ENCODE measurements at regions not wholly inside any gene's neighbourhood (a gene's known extent, or its start where the extent isn't known, plus 50 kb on each side); places are given as distances from the start of the nearest gene placed in this dataset.

- DNase-seq: no peak
These were observed 686.7 kb downstream of the DIAPH3 start for GRCh38 chr13:59477011-59477410.

DNA sequence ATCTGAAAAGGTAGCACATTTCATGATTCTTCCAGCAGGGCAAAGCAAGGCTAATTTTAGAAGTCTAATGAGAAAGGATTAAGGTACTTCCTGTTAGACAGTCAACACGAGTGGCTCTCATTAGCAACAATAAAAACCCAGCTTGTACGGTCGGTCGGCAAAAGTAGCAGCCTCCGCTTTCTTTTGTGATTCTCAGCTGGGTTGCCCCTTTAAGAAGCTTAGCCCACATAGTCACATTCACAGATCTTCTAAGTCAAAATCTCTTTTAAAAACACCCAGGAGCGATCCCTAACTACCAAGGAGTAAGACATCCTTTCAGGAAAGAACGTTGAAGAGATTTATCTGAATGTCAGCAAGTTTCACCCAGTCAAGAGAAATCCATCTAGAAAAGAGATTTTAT, 684.8 kb downstream of the DIAPH3 start:
- no peak for DNase-seq

- DNase-seq: no peak
These were observed 684.1 kb downstream of the DIAPH3 start for GRCh38 chr13:59479629-59480028.

DNA sequence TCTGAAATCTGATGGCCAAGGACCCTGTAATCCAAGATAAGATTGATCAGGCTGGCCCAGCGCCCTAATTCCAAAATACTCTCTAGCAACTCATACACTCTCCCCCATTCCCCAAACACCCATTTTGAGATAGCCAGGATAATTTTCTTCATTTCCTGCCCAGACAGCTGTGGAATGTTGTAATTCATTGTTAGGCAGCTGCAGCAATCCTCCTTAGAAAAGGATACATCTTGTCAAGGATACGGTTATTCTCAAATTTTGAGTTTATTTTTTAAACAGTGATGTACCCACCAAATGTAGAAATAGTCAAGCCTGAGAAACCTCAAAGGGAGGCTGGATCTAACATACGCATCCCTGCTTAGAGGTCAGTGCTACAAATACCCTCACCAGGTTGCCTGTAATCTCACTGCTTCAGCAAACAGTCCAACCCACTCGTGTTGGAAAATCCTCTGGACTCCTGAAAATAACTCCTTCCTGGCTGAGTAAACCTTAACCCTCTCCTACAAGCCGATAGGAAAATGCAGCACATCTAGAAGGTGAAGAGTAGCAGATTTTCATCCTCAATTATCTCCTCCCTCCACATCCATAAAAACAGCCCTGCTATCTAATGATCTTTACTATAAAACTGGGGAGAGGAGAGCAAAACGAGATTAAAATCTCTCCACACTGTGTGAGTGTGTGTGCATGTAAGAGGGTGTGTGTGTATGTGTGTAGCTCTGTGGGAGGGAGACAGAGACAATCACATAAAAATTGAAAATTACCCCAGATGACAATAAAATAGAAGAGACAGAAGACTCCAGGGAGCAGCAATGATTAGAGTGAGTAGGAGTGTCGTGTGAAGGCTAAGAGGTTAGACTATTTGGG, 683.1 kb downstream of the DIAPH3 start:
- DNase-seq: no peak

DNA sequence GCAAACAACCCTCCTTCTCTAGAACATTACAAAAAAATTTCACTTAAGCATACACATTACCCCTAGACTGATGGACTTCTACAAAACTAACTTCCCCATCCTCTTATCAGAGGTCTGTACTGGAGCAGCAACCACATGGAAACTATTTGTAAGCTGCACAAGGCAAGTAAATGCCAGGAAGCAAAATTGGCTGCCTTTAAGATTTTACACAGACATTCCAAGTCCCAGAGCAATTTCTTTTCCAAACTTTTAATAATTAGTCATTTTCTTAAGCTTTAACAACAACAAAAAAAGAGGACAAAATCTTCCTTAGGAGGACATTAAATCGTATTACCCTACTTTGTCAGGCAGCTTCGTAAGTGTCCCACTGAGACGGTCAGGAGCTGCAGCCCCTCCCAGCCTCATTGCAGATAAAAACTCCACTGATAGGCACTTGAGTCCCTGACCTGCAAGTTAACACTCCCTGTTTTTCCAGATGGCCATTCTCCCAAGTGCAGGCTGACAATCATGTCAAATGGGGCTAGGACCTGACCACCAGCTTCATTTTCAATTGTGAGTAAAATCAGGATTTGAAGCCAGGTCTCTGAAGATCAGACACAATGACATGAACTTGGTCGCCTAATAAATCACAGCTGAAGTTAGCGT, 680.1 kb downstream of the DIAPH3 start:
- DNase-seq: no peak

DNA sequence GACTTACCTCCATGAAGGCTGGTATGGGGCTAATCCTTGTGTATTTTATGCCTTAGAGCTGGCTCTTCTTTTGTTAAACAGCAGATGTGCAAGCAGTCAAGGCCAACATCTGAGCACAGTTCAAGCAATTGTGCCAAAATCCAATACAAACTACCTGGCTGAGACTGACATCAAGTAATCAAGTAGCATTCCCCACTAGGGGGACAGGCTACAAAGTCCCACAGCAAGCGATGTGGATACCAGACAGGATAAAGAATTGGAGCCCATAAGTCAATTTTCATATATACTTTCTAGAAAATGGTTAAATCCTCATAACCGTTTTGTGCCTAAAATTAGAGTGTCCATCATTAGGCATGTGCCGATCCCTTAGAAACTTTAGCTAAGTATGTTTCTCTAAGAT, 675.8 kb downstream of the DIAPH3 start:
- DNase-seq: no peak

DNA sequence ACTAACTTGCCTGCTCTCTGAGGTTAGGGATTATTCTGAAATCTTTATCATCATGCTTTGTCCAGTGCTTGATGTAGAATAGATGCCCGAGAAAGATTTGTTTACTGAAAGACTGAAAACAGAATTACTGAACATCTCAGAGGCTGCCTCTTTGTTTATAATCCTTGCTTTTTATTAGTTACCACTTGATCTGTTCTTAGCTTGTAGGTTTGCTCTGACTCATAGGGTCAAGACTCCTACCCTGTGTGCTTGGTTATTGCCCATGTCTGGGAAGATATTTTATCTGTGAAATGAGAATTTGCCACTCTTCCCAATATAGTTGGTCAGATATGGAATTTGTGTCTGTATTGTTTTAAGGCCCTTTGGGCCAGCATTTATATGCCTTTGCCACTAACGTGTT, 675.3 kb downstream of the DIAPH3 start:
- DNase-seq: no peak

DNA sequence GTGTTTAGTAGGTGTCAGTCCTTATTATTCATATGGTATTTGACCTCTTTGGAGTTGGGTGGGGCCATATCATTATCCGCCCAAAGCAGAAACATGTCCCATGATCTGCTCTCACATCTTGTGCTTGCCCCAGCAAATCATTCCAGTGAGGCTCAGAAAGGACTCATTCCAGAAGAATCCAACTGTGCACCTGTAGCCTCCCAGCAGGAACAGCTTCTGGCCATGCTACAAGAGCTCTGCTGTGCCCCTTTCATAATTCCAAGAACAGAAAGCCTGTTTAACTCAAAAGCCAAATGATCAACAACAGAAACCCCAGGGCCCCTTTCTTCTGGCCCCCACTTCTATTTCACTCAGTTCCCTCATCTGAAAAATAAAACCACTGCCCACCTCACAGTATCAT, 673.1 kb downstream of the DIAPH3 start:
- DNase-seq: no peak

DNA sequence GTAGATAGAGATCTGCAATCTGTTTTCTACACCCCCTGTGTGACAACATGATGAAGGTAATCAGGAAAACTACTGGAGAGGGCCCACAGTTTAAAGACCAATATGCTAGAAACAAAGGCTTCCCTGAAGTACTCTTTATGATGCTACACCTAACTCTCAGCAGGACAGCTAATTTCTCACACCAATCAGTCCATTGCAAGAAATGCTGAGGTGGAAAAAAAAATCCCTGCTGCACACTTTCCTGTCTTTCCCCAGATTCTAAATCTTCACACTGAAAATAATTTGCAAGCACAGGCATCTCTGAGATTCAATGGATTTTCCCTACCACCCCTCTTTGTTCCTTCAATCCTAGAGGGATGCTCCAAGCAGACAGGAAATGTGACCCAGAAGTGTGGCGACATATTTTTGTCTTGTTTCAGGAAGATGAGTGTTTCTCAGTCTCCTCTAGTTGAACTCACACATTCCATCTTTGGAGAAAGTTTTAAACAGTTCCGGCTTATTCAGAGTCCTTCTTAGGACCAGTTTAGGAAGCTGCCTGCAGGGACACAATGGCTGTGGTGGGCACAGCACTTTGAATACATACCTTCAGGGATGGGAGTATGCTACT, 671.6 kb downstream of the DIAPH3 start:
- no peak for DNase-seq

GRCh38 chr13:59493436-59493965, 670.2 kb downstream of the DIAPH3 start:
- no peak for DNase-seq

GRCh38 chr13:59494151-59494550, 669.6 kb downstream of the DIAPH3 start:
- DNase-seq: no peak

DNA sequence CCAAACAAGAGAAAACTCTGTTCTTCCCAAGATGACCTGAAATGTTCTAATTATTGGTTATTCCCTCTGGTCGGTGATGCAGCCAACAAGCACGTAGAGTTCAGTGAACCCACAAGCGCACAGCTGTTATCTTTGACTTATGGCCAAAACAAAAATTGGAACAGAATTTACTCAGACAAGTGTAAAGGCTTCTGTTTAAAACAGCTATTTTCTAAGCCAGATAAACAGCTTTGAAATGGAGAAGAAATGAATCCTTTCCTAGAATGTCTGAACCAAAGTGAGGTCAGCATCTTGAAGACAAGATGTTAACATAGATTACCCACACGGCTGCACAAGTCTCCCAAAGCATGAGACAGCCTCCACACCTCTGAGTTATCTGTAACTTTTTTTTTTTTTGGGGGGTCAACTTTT, 669.2 kb downstream of the DIAPH3 start:
- DNase-seq: no peak

DNA sequence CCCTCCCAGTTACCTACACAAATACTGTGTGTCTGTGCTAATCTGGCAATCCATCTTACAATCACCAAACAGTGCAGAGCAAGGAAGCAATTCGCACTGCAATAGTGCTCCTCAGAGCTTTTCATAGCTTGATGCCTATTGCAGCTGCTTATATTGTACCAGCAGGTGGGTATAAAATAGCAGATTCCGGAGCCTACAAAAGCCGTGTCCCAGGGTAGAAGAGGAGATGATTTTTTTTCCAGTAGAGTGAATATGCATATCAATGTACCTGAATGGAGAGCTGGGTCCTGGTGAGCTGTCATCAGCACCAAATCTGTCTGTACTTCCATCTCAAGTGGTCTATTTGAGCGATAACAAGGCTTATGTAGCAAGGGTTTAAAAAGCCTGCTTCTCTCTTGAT, 668.4 kb downstream of the DIAPH3 start:
- no peak for DNase-seq

GRCh38 chr13:59495936-59496512, 667.7 kb downstream of the DIAPH3 start:
- no peak for DNase-seq

DNA sequence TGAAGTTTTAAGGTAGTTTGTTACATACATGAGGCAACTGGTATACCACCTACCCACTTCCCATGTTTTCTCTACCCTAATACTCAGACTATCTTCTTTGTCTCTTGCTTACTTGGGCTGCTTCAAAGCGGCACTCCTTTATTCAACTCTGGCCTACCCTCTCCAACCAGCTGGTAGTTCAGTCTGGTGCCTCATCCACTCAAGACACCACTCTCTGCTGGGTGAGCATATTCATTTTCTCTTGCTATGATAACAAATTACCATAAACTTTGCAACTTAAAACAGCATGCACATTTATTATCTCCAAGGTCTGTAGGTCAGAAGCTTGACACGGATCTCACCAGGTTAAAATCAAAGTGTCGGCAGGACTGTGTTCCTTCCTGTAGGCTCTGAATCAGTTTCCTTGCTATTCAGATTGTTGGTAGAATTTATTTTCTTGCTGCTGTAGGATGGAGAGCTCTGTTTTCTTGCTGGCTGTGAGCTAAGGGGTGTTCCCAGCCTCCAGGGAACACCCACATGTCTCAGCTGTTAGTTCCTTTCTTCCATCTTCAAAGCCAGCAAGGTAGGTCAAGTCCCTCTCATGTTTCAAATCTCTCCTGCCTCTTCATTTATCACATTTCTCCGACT, 666.0 kb downstream of the DIAPH3 start:
- no peak for DNase-seq

- DNase-seq: no peak
These were observed 662.7 kb downstream of the DIAPH3 start for GRCh38 chr13:59501004-59501403.

GRCh38 chr13:59504407-59504806, 659.3 kb downstream of the DIAPH3 start:
- no peak for DNase-seq

DNA sequence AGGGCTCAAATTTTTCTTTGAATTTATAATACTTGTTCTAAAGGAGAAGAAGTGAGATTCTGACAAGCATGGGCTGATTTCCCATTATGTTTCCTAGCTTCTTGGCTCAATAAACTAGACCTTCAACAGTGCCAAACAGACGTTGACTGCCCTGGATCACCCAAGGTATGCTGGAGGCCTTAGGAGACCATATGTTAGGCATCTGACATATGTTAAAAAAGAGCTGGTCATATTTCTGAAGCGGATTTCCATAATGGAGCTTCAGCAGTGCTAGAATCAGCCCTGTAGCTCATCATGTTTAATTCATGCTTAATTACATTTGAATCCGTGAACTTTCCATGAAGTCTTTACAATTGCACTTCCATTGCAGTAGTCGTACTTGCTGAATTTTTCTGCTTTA, 653.3 kb downstream of the DIAPH3 start:
- DNase-seq: no peak

GRCh38 chr13:59513686-59514085, 650.0 kb downstream of the DIAPH3 start:
- DNase-seq: no peak

GRCh38 chr13:59514316-59514715, 649.4 kb downstream of the DIAPH3 start:
- no peak for DNase-seq

DNA sequence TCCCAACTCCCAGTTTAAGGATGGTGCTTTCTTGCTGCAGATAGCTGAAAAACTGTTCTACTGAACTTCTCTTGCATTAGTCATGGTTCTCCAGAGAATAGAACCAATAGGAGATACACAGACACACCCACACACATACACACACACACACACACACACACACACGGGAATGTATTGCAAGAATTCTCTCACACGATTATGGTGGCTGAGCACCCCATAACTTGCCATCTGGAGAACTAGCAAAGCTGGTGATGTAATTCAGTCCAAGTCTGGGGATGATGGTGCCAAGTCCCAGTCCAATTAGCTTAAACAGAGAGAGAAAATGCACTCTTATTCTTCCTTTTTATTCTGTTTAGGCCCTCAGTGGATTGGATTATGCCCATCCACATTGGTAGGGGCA, 643.9 kb downstream of the DIAPH3 start:
- no peak for DNase-seq

GRCh38 chr13:59521549-59521948, 642.2 kb downstream of the DIAPH3 start:
- no peak for DNase-seq

DNA sequence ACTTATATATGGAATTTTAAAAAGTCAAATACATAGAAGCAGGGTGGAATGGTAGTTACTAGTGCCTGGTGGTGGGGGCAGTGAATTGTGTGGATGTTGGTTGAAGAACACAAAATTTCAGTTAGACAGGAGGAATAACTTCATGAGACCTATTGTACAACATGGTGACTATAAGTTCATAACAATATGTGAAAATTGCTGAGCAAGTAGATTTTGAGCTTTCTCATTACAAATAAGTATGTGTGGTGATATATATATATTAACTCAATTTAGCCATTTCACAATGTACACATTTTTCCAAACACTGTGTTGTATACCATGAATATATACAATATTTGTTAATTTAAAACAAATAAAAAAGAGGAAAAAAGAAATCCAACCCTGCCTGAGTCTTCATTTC, 641.1 kb downstream of the DIAPH3 start:
- DNase-seq: no peak
